ENCODE measurements at regions not wholly inside any gene's neighbourhood (a gene's known extent, or its start where the extent isn't known, plus 50 kb on each side); places are given as distances from the start of the nearest gene placed in this dataset.
A peak's percentile ranks its signal among the peaks of the same experiment; 100 is the strongest.

DNA sequence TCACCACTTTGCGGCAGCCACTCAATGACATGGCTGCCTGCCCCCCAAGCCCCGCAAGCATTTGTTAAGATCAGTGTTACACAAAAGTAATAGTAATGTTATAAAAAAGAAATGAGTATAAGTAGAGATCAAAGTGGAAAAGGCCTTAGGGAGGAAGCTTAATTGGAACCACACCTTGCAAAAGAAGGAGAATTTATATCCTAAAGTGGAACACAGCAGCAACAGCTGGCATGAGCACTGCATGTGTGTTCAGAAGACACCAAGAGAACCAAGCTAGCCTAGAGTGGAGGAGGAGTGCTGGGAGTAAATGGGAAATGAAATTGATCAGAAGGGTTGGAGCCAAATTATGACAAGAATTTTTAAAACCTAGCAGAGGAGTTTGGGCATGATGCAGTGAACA lies 73.1 kb upstream of the STK17B start:
- Mint-ChIP-seq H3K9me3 (no peaks in the 10 kb centered on the region), H3K4me1 (peaks cover 88% of the 10 kb centered on the region), H3K4me3 (no peak overlapping the region), H3K36me3 (ENCODE audit: low read depth) (no peaks in the 10 kb centered on the region), H3K27me3 (no peaks in the 10 kb centered on the region), H3K27ac (peak overlapping the region; percentile 9)
- DNase-seq (no peak), ATAC-seq (no peak)

DNA sequence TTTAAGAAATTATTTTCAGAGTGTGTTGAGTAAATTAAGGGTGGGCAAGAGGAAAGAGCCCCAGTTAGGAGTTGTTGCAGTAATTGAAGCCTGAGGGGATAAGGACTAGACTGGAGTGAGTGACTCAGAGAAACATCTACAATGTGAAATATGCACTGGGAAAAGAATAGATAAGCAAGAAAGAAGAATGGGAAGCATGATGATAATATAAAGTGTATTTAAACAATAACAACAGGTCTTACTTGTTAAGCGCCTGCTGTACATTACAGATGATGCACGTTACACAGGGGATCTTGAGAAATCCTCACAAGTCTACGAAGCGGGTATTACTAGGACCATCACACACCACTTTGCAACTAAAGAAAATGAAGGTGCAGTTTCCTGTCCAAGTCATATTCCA lies 73.6 kb upstream of the STK17B start:
- DNase-seq: no peak
- H3K9me3 Mint-ChIP-seq: no peaks in the 10 kb centered on the region
- no peaks in the 10 kb centered on the region for H3K36me3 Mint-ChIP-seq (ENCODE audit: low read depth)
- H3K4me3 Mint-ChIP-seq: no peak overlapping the region
- no peaks in the 10 kb centered on the region for H3K27me3 Mint-ChIP-seq
- peaks cover 88% of the 10 kb centered on the region for H3K4me1 Mint-ChIP-seq
- no peak for ATAC-seq
- H3K27ac Mint-ChIP-seq: no peak overlapping the region

DNA sequence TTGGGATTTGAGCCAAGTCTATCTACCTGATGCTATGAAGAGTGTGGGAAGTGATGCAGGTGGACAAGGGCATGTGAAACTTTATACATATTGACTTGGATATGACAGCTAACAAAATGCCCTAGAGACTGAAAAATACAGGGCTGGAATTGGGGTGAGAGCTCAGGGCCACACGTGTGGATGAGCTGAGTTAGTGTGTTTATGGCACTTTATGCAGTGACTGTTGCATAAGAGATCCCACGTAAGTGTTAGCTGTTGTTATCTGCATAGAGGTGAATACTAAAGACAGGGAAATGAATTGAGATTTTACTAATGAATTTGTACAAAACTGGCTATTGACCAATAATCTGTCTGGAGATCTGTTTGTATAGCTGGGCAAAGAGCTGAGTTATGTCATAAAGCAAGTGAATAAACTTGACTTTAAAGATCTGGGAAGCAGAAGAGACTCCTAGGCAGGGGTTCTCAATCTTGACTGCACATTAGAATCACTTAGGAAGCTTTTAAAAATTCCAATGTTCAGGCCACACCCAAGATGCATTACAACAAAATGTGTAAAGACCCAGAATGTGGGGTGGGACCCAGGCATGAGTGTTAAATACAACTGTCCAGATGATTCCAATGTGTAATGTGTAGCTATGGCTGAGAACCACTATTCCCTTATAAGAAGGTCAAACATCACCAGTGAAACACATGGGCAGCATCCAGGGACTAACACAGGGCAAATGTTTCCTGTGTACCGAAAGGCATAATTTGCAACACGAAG lies 74.2 kb upstream of the STK17B start:
- ATAC-seq: no peak
- H3K27ac Mint-ChIP-seq: peak overlapping the region; percentile 44

DNA sequence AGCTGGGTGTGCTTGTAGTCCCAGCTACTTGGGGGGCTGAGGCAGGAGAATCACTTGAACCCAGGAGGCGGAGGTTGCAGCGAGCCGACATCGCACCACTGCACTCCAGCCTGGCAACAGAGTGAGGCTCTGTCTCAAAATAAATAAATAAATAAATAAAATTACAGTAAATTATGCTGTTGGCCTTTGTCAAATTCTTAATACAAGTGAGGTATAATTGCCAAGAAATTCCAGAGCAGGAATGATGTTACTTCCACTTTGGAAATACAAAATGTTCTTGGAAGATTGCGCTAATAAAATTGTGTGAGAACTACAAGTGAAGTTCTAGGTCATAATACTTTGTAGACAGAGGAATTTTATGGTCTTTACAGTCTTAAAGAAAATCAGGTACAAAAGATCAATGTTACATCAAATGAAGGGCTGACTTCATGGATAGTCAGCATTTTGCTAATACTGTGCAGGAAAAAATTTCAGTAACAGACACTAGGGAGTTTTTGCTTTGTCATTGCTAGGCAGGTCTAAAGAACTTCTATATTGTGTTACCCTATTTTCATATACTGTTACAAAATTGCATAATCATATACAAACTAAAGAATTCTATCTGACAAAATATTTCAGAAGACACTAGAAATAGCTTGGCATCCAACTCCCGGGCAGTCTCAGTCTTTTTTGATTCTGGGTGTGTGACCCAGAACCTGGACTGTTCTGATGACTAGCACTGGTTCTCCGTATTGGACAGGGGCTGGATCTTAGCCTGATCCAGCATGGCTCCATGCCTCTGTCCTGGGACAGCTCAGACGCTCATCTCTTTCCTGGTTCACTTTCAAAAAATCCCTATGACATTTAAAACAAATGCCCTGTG lies 76.0 kb upstream of the STK17B start:
- Mint-ChIP-seq H3K4me3 (no peak overlapping the region), H3K9me3 (peaks cover 10% of the 10 kb centered on the region), H3K27me3 (no peaks in the 10 kb centered on the region), H3K4me1 (peaks cover 88% of the 10 kb centered on the region), H3K36me3 (ENCODE audit: low read depth) (peaks cover 7% of the 10 kb centered on the region), H3K27ac (peak overlapping the region; percentile 73)
- DNase-seq: no peak
- no peak for ATAC-seq

More for the DNA sequence above, 74.2 kb upstream of the STK17B start:
- Mint-ChIP-seq H3K4me3 (no peak overlapping the region), H3K4me1 (peaks cover 89% of the 10 kb centered on the region), H3K9me3 (no peaks in the 10 kb centered on the region), H3K36me3 (ENCODE audit: low read depth) (no peaks in the 10 kb centered on the region), H3K27me3 (no peaks in the 10 kb centered on the region)
- no peak for DNase-seq

DNA sequence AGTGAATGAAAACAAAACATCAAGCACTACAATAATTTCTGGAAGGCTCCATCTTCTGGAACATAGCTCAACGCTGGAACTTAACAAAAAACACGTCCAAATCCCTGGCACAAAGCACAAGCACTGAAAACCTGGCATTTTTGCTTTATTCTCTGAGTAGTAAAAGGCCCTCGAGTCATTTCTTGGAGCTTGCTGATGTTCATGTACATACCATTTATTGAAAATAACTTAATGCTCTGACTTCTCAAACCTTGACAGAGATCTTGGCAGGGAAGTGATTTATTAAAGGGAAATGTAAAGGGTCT lies 76.5 kb upstream of the STK17B start:
- H3K36me3 Mint-ChIP-seq (ENCODE audit: low read depth): peaks cover 7% of the 10 kb centered on the region
- peaks cover 10% of the 10 kb centered on the region for H3K9me3 Mint-ChIP-seq
- ATAC-seq (no peak), DNase-seq (no peak)
- H3K27me3 Mint-ChIP-seq: no peaks in the 10 kb centered on the region
- H3K27ac Mint-ChIP-seq: peak overlapping the region; percentile 73
- H3K4me1 Mint-ChIP-seq: peaks cover 88% of the 10 kb centered on the region
- H3K4me3 Mint-ChIP-seq: no peak overlapping the region

DNA sequence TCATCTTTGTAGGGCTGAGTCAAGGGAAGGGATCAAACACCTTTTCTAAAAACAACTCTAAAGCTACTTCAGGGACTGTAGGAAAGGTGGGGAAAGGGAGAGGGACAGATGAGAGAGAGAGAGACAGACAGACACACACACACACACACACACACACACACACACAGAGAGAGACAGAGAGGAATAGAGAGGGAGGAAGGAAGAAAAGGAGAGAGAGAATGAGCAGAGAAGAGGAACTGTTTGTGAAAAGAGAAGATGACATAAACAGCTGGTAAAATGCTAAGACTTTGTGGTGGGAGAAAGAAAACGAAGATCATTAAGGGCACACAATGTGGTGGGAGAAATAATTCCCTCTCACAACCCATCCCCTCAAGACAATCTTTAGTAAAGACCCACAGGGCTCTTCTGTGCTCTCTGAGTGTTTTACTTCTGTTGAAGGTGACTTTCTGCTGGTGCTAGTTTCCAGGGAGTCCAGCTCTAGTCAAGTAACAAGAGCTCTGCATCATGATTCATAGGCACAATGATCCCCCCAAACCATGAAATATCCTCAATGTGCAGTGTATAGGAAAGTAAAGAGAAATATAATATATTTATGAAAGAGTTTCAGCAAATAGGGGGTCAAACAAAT lies 77.2 kb upstream of the STK17B start:
- H3K9me3 Mint-ChIP-seq: peaks cover 10% of the 10 kb centered on the region

DNA sequence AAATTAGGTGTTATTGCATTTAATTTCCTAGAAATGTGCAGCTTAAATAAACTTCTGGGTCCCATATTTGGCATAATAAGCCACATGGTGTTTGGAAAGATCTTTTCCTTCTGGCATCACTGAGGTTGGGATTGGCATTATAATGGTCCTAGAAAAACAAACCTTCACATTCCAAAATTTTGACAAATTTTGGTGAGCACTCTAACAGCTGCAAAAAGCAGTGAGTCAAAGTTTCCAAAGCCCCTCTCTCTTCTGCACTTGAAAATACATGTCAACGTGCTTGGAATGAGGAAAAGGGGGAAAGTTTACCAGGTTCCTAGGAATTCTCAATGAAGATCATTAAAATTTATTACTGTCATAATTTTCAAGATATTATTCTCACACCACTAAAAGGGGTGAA lies 77.8 kb upstream of the STK17B start:
- no peak overlapping the region for H3K4me3 Mint-ChIP-seq
- peaks cover 91% of the 10 kb centered on the region for H3K4me1 Mint-ChIP-seq
- ATAC-seq (no peak), DNase-seq (no peak)
- H3K27me3 Mint-ChIP-seq: no peaks in the 10 kb centered on the region
- H3K9me3 Mint-ChIP-seq: peaks cover 10% of the 10 kb centered on the region
- peak overlapping the region; percentile 73 for H3K27ac Mint-ChIP-seq
- H3K36me3 Mint-ChIP-seq (ENCODE audit: low read depth): peaks cover 7% of the 10 kb centered on the region

More for the DNA sequence above, 77.2 kb upstream of the STK17B start:
- Mint-ChIP-seq H3K4me1 (peaks cover 91% of the 10 kb centered on the region), H3K27ac (peak overlapping the region; percentile 73), H3K27me3 (no peaks in the 10 kb centered on the region), H3K36me3 (ENCODE audit: low read depth) (peaks cover 7% of the 10 kb centered on the region), H3K4me3 (no peak overlapping the region)
- DNase-seq: no peak
- ATAC-seq: no peak

DNA sequence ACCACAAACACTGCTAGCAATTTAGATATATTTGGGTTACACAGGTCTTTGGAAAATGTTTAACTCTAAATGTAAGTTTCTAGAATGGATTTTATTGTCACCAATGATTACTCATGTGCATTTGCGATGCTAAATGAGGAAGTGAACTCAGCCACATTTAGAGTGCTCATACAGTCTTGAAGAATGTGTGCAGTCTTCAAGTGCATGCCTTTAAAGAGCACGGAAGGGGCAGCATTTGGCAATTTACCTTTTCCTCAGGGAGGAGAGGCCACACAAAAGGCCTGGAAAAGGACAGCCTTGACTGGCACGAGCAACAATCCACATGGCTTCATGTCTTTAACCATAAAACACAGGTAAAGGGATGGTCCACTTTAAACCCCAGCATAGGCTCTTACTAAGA lies 78.5 kb upstream of the STK17B start:
- DNase-seq (no peak), ATAC-seq (peak; percentile 48)
- H3K27me3 Mint-ChIP-seq: no peaks in the 10 kb centered on the region
- no peak overlapping the region for H3K4me3 Mint-ChIP-seq
- peaks cover 10% of the 10 kb centered on the region for H3K9me3 Mint-ChIP-seq
- H3K27ac Mint-ChIP-seq: peak overlapping the region; percentile 73
- H3K4me1 Mint-ChIP-seq: peaks cover 90% of the 10 kb centered on the region
- peaks cover 7% of the 10 kb centered on the region for H3K36me3 Mint-ChIP-seq (ENCODE audit: low read depth)

DNA sequence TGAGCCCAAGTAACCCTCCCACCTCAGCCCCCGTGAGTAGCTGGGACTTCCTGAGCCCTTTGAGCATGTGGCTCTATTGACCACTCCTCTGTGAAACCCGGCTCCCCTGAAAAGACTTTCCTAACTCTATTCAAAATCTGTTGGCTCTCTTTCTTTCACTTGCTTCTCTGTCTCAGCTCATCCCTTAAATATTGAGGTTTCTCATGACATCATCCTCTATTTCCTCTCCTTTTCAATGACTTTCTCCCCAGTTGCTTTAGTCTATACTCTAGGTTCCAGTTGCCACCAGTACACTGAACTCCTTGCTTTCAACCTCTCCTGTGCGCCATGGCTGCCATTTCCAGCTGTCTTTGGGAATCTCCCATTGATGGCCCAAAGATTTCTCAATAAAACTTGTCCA lies 79.8 kb upstream of the STK17B start:
- Mint-ChIP-seq H3K4me1 (peaks cover 78% of the 10 kb centered on the region), H3K27me3 (no peaks in the 10 kb centered on the region), H3K27ac (peak overlapping the region; percentile 78), H3K36me3 (ENCODE audit: low read depth) (peaks cover 7% of the 10 kb centered on the region), H3K9me3 (peaks cover 10% of the 10 kb centered on the region), H3K4me3 (peak overlapping the region; percentile 21)
- no peak for DNase-seq
- no peak for ATAC-seq

DNA sequence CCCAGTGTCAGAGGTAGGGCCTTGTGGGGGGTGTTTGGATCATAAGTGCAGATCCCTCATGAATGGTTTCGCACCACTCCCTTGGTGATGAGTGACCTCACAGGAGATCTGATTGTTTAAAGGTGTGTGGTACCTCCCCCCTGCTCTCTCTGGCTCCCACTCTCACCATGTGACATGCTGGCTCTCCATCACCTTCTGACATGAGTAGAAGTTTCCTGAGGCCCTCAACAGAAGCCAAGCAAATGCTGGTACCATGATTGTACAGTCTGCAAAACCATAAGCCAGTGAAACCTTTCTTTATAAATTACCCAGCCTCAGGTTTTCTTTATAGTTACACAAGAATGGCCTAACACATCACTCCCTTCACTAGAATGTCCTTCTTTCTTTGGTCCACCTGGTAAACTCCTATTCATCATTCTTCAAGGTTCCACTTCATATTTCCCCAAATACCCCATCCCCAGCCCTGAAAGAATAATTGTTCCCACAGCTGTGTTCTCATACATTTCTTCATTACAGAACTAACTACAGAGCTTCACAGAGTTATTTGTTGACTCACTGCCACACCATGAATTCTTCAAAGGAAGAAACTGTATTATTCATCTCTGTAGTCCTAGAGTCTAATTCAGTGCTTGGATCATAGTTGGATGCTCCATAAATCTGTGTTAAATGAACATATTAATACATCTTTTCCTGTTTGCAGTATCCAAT lies 81.2 kb upstream of the STK17B start:
- no peak for DNase-seq
- H3K9me3 Mint-ChIP-seq: peaks cover 13% of the 10 kb centered on the region
- H3K27me3 Mint-ChIP-seq: no peaks in the 10 kb centered on the region
- H3K4me3 Mint-ChIP-seq: no peak overlapping the region
- peak; percentile 73 for ATAC-seq
- H3K36me3 Mint-ChIP-seq (ENCODE audit: low read depth): peaks cover 10% of the 10 kb centered on the region
- H3K27ac Mint-ChIP-seq: peak overlapping the region; percentile 66
- H3K4me1 Mint-ChIP-seq: peaks cover 81% of the 10 kb centered on the region

DNA sequence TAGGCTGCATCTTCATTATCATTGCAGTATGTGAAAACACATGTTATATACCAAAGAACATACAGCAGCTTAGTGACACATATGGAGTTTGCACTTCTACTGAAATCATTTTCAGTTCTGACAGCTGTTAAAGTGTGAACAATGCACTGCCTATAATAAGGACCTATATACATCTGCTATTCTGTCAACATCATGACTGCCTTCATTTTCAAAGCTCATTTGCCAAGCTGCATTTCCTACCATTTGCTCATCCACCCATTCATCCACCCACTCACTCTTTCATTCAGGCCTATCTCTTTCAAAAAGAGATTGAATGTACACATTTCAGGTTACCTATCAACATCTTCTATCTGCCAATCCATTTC lies 81.7 kb upstream of the STK17B start:
- Mint-ChIP-seq H3K4me3 (no peak overlapping the region), H3K27me3 (no peaks in the 10 kb centered on the region), H3K36me3 (ENCODE audit: low read depth) (peaks cover 10% of the 10 kb centered on the region), H3K27ac (peak overlapping the region; percentile 66), H3K4me1 (peaks cover 81% of the 10 kb centered on the region), H3K9me3 (peaks cover 17% of the 10 kb centered on the region)
- no peak for DNase-seq
- ATAC-seq: peak; percentile 59

DNA sequence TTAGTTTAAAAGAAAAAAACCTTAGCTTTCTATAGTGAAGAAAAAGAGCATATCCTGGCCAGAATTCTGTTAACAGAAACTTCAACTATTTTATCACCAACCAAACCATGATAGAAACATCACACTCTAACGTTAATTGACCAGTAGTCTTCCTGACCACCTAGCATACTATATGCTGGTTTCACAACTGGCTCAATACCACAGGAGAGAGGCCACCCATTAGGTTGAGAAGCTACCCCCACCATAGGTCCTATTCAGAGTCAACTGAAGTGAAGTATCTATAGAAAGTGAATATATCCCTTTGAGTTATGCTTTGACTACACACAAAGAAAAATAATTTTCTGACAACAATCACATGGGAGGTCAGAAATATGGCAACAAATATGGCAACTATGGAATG lies 85.2 kb upstream of the STK17B start:
- no peak overlapping the region for H3K4me3 Mint-ChIP-seq
- H3K4me1 Mint-ChIP-seq: peaks cover 77% of the 10 kb centered on the region
- H3K9me3 Mint-ChIP-seq: peaks cover 12% of the 10 kb centered on the region
- no peak for DNase-seq
- peaks cover 4% of the 10 kb centered on the region for H3K36me3 Mint-ChIP-seq (ENCODE audit: low read depth)
- H3K27ac Mint-ChIP-seq: peak overlapping the region; percentile 24
- H3K27me3 Mint-ChIP-seq: no peaks in the 10 kb centered on the region
- no peak for ATAC-seq

DNA sequence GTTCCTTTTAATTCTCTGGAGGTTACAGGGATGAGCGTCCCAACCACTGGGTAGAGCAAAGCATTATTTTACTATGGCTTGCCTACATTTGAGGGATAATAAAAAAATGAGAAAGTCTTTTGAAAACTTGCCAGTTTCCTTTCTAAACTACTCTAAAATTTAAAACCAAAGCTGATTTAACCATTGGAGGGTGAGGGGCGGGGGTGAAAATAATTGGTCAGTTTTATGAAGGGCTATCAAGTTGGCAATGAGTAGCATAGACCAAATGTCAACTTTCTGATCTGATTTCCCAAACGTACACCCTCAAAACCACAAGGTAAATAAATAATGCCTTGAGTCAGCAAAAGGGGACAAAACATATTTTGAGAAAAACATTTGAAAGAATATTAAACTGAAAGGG lies 85.7 kb upstream of the STK17B start:
- Mint-ChIP-seq H3K27me3 (no peaks in the 10 kb centered on the region), H3K36me3 (ENCODE audit: low read depth) (peaks cover 4% of the 10 kb centered on the region), H3K27ac (peak overlapping the region; percentile 47), H3K4me1 (peaks cover 75% of the 10 kb centered on the region), H3K4me3 (no peak overlapping the region), H3K9me3 (peaks cover 9% of the 10 kb centered on the region)
- no peak for DNase-seq
- no peak for ATAC-seq

DNA sequence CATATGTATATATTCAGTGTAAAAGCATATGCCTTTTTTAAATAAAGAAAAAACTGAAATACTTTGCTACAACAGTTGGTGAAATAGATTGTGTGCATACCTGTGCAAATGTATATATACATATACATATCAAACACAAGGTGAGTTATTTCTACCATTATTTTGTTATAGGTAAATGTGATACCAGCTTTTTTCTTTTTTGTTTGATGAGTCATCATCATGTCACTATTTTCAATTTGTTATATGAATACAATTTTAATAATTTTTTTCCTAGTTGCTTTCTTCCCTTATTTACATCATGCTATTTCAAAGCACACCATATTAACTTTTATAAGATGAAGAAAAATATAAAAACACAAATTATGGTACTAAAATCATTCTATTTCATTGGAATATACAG lies 87.0 kb upstream of the STK17B start:
- peaks cover 11% of the 10 kb centered on the region for H3K36me3 Mint-ChIP-seq (ENCODE audit: low read depth)
- no peaks in the 10 kb centered on the region for H3K27me3 Mint-ChIP-seq
- ATAC-seq (no peak), DNase-seq (no peak)
- peak overlapping the region; percentile 98 for H3K27ac Mint-ChIP-seq
- peaks cover 75% of the 10 kb centered on the region for H3K4me1 Mint-ChIP-seq
- H3K4me3 Mint-ChIP-seq: no peak overlapping the region
- H3K9me3 Mint-ChIP-seq: peaks cover 6% of the 10 kb centered on the region
